Stimulated activated CD8-positive, alpha-beta memory T cell treated with anti-CD3 and anti-CD28 coated beads, Interleukin-7, amount 100 ng/mL, for 48 hours (primary cell): ENCODE measurements at regions not wholly inside any gene's neighbourhood (a gene's known extent, or its start where the extent isn't known, plus 50 kb on each side); places are given as distances from the start of the nearest gene placed in this dataset.

Experiments used
- DNase-seq, 2 donors: peaks; one replicate each; pipeline ENCODE4 v3.0.0-alpha.2; 2020; ENCODE audit warnings: low read depth in 1 of 2; ENCODE audit errors: extremely low read depth in 1 of 2

DNA sequence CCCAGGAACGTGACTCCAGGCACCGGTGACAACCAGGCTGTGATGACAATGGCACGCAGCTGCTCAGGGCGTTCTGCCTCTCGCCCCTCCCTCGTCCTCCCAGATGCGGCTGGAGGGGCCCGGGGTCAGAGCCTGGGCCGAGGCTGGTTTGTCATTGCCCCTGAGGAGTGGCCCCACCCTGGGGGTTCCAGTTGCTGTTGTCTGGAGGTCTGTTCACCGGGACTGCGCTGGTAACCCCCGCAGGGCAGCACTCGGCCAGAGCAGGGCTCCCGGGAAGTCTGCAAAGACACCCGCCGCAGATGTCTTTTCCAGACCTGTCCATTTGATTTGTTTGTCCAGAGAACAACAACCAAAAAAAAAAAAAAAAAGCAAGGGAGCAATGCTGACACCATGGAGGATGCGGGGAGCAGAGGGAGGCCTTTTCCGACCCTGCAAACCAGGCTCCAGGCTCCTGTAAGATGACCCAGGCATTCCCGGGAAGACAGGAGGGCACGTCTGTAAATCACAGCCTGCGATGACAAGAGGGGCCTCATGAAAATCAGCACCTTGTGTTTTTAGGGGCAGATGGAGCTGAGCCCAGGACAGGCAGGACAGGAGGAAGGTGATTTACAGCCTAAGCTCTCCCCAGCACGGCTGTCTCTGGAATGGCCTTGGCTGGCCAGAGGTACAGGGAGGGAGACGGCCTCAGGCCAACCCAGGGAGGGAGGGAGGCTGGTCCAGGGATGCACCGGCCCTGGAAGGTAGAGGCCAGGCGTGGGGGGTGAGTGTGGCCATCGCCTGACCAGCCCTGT lies 189.3 kb downstream of the ERMARD start:
- DNase-seq, result no peak

GRCh38 chr6:169939554-169940164 lies 188.2 kb downstream of the ERMARD start:
- no peak for DNase-seq

DNA sequence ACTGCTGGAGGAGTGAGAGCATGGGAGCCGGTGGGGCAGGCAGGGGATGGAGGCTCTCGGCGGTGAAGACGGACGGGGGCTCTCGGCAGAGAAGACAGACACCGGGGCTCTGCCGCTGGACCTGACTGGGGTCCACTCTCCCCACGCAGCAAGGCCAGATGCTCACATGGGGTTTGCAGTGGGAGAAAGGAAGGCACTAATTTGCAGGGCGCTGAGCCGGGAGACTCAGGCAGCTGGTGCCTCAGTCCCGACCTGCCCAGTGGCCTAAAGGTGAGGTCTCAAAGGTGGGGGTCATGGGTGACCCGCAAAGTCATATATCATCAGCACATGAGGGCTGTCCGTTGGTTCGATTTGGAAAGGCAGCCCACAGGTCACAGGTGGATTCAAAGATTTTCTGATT lies 187.3 kb downstream of the ERMARD start:
- DNase-seq, result no peak

GRCh38 chr6:169938262-169938701 lies 186.9 kb downstream of the ERMARD start:
- DNase-seq, result no peak

GRCh38 chr6:169937389-169938261 lies 186.2 kb downstream of the ERMARD start:
- DNase-seq, result no peak

GRCh38 chr6:169936355-169936975 lies 185.0 kb downstream of the ERMARD start:
- no peak for DNase-seq

DNA sequence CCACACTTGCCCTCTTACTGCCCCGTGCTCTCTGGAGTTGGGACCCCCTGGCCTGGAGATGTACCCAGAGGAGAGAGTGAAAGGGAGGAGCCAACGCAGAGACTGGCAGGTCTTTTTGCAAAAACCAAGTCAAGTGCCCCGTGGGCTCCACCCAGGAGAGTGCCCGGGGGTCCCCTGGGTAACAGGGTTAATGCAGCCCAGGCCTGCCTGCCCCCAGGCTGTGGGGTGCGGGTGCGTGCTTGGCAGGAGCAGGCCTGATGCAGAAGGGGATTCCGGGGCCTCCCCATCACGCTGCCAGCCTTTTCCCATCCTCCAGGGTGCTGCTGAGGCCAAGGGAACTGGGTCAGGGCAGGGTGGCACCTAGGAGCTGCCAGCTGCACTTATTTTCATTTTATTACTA lies 184.4 kb downstream of the ERMARD start:
- DNase-seq, result no peak

DNA sequence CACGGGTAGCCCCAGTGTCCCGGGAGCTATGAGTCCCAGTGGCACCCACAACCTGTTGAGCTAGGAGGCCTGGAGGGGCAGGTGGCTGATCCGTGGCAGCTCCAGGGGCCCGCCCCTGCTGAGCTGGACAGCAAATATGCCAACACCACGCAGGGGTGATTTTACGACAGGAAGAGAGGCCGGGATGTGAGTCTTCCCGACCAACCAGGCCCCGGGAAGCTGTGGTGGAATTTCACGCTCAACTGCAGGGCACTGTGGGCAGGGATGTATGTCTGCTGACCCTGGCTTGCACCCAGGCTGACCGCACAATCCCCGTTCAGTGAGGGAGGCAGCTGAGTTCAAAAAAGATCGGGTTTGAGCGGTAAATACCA lies 183.9 kb downstream of the ERMARD start:
- no peak for DNase-seq

- no peak for DNase-seq
These were observed 183.4 kb downstream of the ERMARD start for GRCh38 chr6:169934699-169935347.

GRCh38 chr6:169933839-169934698 lies 182.6 kb downstream of the ERMARD start:
- no peak for DNase-seq

GRCh38 chr6:169933251-169933821 lies 181.9 kb downstream of the ERMARD start:
- no peak for DNase-seq

GRCh38 chr6:169932491-169932890 lies 181.1 kb downstream of the ERMARD start:
- DNase-seq, result no peak

GRCh38 chr6:169931261-169931660 lies 179.8 kb downstream of the ERMARD start:
- no peak for DNase-seq

DNA sequence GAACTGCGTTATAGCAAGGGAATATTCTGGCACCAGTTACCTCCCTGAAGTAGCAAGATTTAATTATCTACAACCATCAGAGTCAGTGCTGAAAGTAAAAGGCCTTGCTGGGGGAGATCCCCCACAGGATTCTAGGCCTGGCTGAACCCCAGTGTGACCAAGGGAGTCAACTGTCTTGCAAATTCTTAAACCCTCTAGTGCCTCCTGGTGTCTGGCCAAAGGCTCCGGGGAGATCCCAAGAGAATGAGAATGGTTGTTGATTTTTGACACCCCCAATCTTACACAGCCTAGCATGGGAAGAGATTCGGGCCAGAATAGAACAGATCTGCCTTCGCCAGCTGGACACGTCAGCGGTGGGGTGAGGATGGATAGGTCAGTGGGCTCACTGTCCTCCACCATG lies 179.4 kb downstream of the ERMARD start:
- no peak for DNase-seq

- DNase-seq, result no peak
These were observed 176.3 kb downstream of the ERMARD start for GRCh38 chr6:169927711-169928110.

GRCh38 chr6:169926617-169927417 lies 175.4 kb downstream of the ERMARD start:
- DNase-seq, result no peak

GRCh38 chr6:169923468-169924464 lies 172.3 kb downstream of the ERMARD start:
- no peak for DNase-seq
